Stimulated activated CD4-positive, alpha-beta T cell treated with anti-CD3 and anti-CD28 coated beads, Interleukin-2, amount 100 ng/mL, for 24 hours (primary cell): ENCODE measurements at regions not wholly inside any gene's neighbourhood (a gene's known extent, or its start where the extent isn't known, plus 50 kb on each side); places are given as distances from the start of the nearest gene placed in this dataset.

ENCODE experiments used
- DNase-seq, 2 donors: peaks; one replicate each; pipeline ENCODE4 v3.0.0-alpha.2; 2020

DNA sequence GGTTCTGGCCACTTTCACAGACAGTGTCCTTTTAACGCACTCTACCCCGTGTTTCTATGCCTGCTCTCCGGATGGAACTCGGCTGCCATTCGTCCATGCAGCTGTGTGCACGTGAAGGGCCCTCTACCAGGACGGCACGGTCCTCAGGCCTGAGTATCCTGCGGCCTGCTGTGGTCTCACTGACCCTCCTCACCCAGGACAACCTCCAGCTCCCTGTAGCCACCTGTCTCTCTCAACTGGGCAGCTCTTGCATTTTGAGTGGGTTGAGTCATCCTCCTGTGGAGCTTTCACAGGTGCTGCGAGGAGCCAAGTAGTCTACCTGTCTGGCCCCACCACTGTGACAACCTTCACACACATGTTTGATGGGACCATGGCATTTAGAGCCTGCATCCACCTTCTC, 321.7 kb upstream of the TSHZ3 start:
- no peak for DNase-seq

- no peak for DNase-seq
Observed at GRCh38 chr19:31671411-31672035, 322.3 kb upstream of the TSHZ3 start.

DNA sequence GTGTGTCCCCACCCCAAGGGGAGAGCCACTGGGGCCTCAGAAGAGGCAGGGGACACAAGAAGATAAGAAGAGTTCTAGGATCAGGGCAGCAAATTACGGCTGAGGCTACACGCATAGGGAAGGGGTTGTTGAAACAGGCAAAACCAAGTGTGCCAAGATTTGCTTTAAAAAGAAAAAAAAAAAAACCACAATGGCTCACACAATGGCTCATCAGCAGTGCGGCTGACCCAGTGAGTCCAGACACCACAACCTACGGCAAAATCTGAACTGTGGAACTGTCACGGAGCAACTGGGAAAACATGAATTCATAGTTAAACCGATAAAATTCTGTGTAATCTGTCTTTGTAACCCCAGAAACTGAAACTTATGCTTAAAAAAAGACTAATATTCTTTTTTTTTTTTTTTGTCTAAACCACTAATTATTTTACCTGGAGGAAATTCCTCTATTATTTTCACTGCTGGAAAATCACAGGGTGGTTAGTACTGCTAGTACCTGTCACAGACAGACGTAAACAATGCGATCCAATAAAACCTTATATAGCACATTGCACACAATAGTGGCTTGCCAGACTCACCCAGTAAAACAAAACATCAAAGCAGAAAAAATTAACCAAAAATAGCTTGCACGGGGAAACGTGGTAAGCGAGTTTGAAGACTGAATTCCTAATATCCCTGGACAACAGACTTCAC, 325.4 kb upstream of the TSHZ3 start:
- no peak for DNase-seq

GRCh38 chr19:31675193-31675913, 326.1 kb upstream of the TSHZ3 start:
- no peak for DNase-seq

DNA sequence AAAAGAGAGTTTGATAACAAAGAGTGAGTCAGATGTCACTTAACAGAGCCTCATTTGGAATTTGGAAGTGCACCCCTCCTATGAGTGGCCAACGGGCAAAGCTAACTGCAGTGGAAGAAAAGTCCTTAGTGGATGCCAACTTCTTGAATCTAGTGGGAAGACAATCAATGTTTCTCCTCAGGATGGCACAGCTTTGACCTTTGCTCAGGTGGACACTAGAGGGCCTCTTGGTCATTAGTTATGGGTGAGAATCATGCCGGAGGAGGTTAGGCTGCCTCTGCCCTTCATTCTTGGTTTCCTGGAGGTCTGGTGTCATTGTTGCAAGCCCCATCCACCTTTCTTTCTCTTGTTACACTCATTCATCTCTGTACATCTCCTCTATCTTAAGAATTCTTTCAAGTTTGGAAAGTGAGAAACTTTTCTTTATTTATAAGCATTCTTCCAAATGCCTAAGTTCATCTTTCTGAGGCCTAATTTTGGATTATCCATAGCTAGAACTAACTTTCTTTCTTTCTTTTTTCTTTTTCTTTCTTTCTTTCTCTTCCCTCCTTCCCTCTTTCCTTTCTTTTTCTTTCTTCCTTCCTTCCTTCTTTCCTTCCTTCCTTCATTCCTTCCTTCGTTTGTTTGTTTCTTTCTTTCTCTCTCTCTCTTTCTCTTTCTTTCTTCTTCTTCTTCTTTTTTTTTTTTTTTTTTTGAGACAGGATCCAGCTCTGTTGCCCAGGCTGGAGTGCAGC, 327.2 kb upstream of the TSHZ3 start:
- no peak for DNase-seq

DNA sequence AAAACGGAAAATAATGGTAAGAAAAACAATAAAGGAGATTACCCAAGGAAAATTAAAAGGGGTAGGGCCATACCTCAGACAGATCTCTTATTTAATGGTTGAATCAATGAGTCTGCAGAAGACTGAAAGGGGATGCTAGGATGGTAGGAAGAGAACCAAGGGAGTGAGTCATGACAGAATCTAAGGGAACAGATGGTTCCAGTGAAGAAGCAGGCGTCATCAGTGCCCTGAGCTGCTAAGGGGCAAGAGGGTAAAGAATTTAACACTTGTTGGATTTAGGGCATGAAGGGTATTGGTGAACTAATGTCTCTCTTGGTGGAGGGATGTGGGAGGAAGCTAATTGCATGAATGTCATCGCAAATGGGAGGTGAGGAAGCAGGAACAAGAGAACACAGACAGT, 329.2 kb upstream of the TSHZ3 start:
- no peak for DNase-seq

DNA sequence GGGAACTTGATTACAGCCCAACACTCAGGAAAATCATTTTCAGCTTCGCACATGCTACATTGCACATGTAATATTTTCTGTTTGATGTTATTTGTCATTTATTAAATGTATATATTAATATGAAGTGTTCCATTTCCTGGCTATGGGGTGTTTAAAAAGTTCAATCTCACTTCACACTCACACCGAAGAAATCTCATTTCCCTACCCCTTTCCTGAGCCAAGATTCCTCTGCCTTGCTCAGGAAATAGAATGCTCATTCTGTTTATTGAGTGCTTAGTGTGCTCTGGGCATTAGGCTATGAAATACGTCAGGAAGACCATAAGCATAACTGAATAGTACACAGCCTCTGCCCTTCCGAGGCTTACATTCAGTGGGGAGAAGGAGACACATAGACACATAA, 331.9 kb upstream of the TSHZ3 start:
- DNase-seq = no peak

DNA sequence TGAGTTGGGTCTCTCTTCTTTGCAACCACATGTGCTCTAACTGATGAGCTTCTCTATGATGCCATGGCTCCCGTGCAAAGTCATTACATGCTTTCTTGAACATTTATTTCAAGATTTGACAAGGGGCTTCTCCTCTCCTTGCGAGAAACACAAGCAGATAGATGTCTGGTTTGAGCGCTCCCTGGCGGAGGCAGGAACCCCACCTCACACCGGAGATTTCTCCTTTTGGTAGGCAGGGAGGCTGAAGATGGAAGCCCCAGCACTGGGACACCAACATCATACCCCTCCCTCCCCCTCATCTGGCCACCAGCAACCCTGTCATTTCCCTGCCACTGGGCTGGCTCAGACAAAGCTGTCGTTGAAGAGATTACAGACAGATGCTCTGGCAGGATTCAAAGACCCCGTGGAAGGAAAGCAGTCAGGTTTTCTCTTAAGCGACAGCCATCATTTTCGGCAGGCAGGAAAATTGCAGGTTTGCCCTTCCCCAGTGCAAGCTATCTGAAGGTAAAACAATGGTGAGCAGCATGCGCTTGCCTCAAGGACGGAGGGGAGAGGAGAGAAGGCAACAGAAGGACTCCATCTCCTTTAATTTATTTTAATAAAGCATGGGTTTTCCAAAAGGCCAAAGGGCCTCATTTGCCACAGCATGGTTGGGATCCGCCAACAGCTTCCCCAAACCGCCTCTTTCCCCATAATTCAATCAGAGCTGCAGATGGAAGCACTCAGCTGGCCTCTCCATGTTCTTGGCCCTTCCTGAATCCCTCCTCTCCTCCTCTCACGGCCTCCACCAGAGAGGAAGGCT, 344.1 kb upstream of the TSHZ3 start:
- DNase-seq = no peak

- DNase-seq = no peak
Observed at GRCh38 chr19:31693933-31694269, 344.7 kb upstream of the TSHZ3 start.

DNA sequence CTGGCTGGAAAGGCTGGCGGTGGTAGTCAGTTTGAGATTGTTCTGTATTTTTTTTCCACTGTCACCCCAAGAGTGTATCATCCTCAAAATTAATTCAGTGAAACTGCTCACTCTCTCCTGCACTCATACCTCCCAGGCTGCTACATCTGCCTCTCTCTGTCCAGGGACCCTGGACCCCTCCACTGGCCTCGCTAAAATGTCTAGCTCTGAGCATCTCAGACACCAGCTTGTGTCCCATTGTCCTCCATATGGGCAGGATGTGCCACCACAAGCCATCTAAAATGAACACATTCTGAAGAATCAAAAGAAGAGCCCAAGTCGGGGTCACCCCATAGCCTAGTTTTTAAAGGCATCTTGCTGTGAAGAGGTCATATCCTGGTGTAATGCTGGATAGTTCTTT, 345.5 kb upstream of the TSHZ3 start:
- no peak for DNase-seq

DNA sequence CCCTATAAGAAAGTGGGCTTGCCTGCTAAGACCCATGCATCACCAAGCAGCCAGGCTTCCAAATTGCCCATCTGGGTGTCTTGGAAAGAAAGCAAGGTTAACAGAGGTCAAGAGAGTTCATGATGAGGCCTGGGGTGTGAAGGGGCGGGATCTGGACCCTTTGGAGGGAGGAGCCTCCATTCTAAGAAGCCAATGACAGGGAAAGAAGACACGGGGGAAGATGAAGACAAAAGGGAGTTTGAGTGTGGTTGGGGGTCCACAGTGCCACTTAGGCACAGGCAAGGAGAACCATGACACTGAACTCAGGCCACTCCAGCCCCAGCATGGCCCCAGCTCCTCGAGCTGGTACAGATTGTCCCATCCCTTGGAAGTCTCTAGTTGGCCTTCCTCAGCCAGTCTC, 350.2 kb upstream of the TSHZ3 start:
- no peak for DNase-seq

DNA sequence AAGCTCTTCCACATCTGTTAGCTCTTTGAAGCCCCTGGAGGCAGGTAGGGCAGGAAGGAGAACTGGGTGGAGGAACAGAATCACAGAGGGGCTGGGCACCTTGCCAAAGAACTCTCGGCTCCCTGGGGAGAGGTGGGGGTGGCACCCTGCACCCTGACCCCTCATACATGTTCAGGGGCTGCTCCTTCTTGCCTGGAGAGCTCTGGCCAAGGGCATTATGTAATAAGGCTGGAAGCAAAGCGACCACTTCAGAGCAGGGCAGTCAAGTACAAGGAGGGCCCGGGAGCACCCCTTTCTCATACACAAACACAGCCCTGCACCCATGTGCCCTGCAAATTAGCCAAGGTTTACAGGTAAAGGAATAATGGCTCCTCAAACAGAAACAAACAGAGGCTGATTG, 351.9 kb upstream of the TSHZ3 start:
- DNase-seq = no peak

DNA sequence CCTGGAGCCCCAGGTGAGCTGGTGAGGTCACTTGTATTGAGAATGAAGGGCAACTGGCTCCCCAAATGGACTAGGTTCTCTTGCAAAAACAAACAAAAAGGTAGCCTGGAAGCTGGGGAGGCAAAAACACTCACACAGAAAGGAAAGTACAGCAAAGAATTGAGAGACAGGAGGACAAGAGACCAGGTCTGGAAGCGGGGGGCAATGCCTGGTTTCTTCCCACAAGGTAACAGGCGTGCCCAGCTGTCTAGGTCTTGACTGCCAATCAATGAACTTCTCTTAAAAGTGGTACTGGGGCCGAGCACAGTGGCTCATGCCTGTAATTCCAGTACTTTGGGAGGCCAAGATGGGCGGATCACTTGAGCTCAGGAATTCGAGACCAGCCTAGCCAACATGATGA, 356.4 kb upstream of the TSHZ3 start:
- DNase-seq = no peak

DNA sequence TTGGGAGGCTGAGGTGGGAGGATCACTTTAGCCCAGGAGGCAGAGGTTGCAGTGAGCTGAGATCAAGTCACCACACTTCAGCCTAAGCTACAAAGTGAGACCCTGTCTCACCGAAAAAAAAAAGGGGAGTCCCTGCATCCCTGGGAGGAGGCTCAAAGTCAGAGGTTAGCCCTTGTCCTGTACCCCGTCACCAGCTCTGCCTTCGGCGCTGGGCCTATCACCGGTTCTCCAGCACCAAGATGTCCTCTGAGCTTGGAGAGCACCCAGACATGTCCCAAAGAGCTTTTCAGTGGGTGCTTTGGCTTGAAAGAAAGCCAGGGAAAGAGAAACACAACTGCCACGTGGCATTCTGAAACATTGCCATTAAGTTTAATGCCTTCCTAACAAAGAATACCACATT, 356.9 kb upstream of the TSHZ3 start:
- DNase-seq = no peak

DNA sequence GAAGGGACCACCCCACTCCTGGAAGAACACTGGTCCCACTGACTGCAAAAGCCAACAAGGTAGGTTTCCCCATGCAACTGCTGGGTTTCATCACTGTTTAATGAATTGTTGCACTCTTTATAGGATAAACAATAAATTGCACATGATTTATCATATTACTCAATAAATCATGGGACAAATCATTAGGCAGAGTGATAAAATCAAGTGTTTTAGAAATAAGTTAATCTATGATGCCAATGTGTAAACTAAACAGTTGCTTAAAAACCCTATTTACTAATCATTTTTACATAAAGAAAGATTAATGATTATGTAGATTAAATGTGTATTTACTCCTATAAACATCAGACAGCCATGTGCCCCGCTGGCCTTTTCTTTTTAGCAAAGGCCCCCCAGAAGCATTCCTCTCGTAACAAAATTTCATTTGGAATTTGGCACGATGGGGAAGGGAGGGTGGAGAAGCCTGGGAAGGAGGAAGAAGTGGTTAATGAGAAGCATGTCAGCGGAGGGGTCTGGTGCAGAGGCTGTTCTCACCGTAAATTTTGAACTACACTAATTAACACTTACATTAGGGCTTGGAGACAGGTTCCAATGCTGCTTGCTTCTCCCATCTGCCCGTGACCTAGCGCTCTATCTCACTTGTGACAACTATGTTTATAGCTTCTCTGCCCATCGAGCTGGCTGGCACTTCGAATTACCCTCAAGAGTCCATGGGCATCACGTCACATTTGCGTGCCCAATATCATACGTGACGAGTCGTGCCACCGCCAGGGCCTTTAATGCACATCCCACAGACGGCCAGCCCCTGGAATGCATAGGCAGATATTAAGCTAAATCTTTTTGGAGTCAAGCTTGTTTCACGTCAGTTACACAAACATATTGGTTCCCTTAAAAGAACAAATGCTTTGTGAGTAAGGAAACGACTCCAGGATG, 357.7 kb upstream of the TSHZ3 start:
- DNase-seq = no peak

- no peak for DNase-seq
Observed at GRCh38 chr19:31708520-31708919, 359.3 kb upstream of the TSHZ3 start.

DNA sequence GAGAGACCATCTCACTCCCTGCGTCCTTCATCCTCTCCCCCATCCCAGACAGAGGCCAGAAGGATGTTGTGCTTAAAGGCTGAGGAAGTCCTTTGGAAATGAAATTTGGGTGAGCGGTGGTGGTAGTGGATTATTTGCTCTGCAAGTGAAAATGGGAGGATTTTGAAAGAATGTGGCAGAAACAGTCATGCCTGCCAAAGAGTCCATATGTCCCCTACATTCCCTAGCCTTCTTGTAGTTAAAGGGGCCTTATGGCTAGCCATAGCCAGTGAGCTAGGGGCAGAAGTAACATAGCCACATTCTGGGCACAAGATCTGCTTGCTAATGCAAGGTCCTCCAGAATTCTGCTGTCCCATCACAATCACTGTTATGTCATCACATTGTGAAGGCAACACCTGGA, 360.2 kb upstream of the TSHZ3 start:
- DNase-seq = no peak

- no peak for DNase-seq
Observed at GRCh38 chr19:31715249-31715945, 366.2 kb upstream of the TSHZ3 start.

DNA sequence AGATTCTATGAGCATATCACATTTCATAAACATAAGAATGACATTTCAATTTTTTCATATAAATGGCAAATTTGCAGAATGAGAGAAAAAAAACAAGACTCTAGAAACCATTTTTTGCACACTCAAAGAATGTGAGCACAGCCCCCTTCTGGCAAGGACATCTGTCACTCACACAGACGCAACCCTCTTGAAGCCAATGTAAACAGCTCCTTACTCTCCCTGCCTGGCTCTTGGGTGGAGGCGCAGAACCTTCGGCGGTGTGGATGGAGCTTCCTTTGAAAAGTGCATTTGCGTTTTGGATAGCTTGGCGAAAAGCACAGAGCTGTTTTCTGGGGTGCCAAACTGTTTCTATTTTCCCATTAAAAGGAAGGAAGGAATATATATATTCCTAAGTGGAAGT, 367.6 kb upstream of the TSHZ3 start:
- DNase-seq = no peak

DNA sequence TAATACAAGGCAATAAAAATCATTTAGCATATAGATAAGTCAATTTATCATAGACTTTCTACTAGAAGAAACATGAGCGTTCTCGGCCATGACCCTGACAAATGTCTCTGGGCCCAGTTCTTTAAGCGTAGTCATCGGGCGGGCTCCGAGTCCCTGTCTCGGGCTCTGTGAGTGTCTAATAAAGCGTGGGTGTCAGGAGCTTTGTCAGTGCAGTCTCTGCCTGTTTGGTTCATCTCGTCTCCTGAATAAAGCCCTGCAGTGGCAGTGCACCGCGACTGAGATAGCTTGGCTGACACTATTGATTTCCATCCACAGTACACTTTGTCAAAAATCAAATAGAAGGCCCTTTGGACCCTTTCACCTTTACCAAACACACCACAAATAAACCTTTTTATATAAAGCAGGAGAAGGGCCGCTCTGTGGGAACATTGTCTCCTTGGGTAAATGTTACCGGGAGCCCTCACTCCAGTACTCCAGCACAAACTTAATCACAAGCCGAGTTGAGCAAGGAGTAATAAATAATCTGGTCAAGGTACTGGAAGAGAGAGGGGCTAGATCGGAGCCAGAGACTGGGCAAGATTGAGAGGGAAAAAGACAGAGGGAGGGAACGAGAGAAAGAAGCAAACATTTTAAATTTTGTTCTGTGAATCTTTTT, 368.2 kb upstream of the TSHZ3 start:
- DNase-seq = no peak

DNA sequence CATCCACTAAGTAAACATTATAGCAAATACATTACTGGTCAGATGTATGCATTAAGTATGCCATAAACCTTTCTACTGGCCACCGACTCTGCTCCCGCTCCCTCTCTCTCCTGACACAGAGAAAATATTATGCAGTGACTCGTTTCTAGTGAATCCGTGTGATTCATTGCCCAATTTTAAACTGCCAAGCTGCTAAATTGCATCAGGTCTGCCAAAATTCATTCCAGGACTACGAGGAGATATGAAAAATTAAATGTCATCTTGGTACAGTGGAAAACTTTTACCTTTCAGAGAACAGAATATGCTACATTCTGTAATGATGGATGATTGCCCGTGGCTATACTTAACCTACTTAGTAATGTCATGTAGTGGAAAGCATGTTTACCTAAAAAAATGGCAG, 368.8 kb upstream of the TSHZ3 start:
- no peak for DNase-seq
